Activated CD4-positive, alpha-beta memory T cell treated with anti-CD3 and anti-CD28 coated beads, Interleukin-2, amount 10 ng/mL, durations not matched to agents 7 days and 5 days (primary cell): ENCODE measurements at regions not wholly inside any gene's neighbourhood (a gene's known extent, or its start where the extent isn't known, plus 50 kb on each side); places are given as distances from the start of the nearest gene placed in this dataset.

Source experiments
- CTCF ChIA-PET: fragments of 350-600 bp; sonication (Branson Sonifier 250); formaldehyde crosslinking; loops from one replicate; lab custom pipeline; 2021; ENCODE audit warnings: antibody characterized with exemption, inconsistent platforms; lab: Charles Lee
- POLR2A ChIA-PET: fragments of 350-600 bp; sonication (Branson Sonifier 250); formaldehyde crosslinking; loops from one replicate; lab custom pipeline; 2021; ENCODE audit warnings: antibody characterized with exemption; lab: Charles Lee
- DNase-seq: peaks from one replicate; pipeline ENCODE4 v3.0.0-alpha.2; 2020
- H3K27ac Mint-ChIP-seq: one replicate; pipeline ENCODE4 v1.8.0; 2021; ENCODE audit warnings: mild to moderate bottlenecking, mixed read lengths
- H3K27me3 Mint-ChIP-seq: one replicate; pipeline ENCODE4 v1.8.0; 2021; ENCODE audit warnings: mixed read lengths
- H3K36me3 Mint-ChIP-seq: one replicate; pipeline ENCODE4 v1.8.0; 2021; ENCODE audit warnings: low read depth, mixed read lengths
- H3K4me1 Mint-ChIP-seq: one replicate; pipeline ENCODE4 v1.8.0; 2021; ENCODE audit warnings: mixed read lengths
- H3K4me3 Mint-ChIP-seq: one replicate; pipeline ENCODE4 v1.8.0; 2021; ENCODE audit warnings: mild to moderate bottlenecking, mixed read lengths
- H3K9me3 Mint-ChIP-seq: one replicate; pipeline ENCODE4 v1.8.0; 2021; ENCODE audit warnings: mixed read lengths

DNA sequence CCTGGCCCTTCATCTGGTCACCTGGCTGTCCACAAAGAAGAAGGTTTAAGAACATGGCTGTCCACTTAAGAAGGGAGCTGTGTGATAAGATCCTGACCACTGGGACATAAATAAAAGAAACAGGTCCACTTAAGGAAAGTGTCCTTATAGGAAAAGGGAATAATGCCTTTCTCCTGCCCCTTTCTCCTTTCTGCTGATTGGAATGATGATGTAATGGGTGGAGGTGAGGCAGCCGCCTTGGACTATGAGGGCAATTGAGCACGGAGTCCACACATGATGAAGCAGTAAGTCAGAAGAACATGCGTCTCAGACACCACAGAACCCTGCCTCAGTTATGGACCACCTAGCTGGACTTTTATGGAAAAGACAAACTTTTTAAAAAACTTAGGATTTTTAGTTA is 401.1 kb downstream of the SHANK2 start:
- no peak overlapping the region for H3K27ac Mint-ChIP-seq
- CTCF ChIA-PET, result no interaction called here
- POLR2A ChIA-PET, result no interaction called here
- DNase-seq, result no peak
- no peaks in the 10 kb centered on the region for H3K9me3 Mint-ChIP-seq
- H3K4me3 Mint-ChIP-seq, result no peak overlapping the region
- H3K27me3 Mint-ChIP-seq, result no peaks in the 10 kb centered on the region
- no peaks in the 10 kb centered on the region for H3K36me3 Mint-ChIP-seq
- H3K4me1 Mint-ChIP-seq, result no peaks in the 10 kb centered on the region

GRCh38 chr11:70851907-70852306 is 400.5 kb downstream of the SHANK2 start:
- no peaks in the 10 kb centered on the region for H3K27me3 Mint-ChIP-seq
- DNase-seq, result no peak
- ChIA-PET POLR2A (no interaction called here), CTCF (no interaction called here)
- no peak overlapping the region for H3K4me3 Mint-ChIP-seq
- H3K9me3 Mint-ChIP-seq, result no peaks in the 10 kb centered on the region
- H3K36me3 Mint-ChIP-seq, result no peaks in the 10 kb centered on the region
- no peaks in the 10 kb centered on the region for H3K4me1 Mint-ChIP-seq
- H3K27ac Mint-ChIP-seq, result no peak overlapping the region

GRCh38 chr11:70853068-70853769 is 399.2 kb downstream of the SHANK2 start:
- no peak overlapping the region for H3K4me3 Mint-ChIP-seq
- H3K27ac Mint-ChIP-seq, result no peak overlapping the region
- H3K36me3 Mint-ChIP-seq, result no peaks in the 10 kb centered on the region
- ChIA-PET POLR2A (no interaction called here), CTCF (no interaction called here)
- no peaks in the 10 kb centered on the region for H3K27me3 Mint-ChIP-seq
- H3K4me1 Mint-ChIP-seq, result no peaks in the 10 kb centered on the region
- DNase-seq, result no peak
- H3K9me3 Mint-ChIP-seq, result no peaks in the 10 kb centered on the region

DNA sequence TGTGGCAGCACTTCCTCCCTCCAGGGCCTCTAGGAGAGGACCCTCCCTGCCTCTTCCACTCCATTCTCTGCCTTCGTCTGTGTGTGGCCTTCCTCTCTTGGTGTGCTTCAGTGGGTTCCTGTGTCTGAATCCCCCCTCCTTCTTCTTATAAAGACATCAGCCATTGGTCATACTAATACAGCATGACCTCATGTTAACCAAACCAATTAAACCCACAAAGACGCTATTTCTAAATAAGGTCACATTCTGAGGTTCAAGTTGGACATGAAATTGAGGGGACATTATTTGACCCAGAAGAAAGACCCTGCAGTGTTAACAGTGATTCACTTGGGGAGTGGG is 398.6 kb downstream of the SHANK2 start:
- Mint-ChIP-seq H3K27me3 (no peaks in the 10 kb centered on the region), H3K4me1 (no peaks in the 10 kb centered on the region), H3K9me3 (no peaks in the 10 kb centered on the region), H3K36me3 (no peaks in the 10 kb centered on the region), H3K27ac (no peak overlapping the region), H3K4me3 (no peak overlapping the region)
- CTCF ChIA-PET, result no interaction called here
- POLR2A ChIA-PET, result no interaction called here
- no peak for DNase-seq

GRCh38 chr11:70854201-70854600 is 398.2 kb downstream of the SHANK2 start:
- Mint-ChIP-seq H3K9me3 (no peaks in the 10 kb centered on the region), H3K4me3 (no peak overlapping the region), H3K4me1 (no peaks in the 10 kb centered on the region), H3K27me3 (no peaks in the 10 kb centered on the region), H3K27ac (no peak overlapping the region), H3K36me3 (no peaks in the 10 kb centered on the region)
- no peak for DNase-seq
- ChIA-PET CTCF (no interaction called here), POLR2A (no interaction called here)

- no peaks in the 10 kb centered on the region for H3K4me1 Mint-ChIP-seq
These were observed 397.3 kb downstream of the SHANK2 start for GRCh38 chr11:70854901-70855556.

DNA sequence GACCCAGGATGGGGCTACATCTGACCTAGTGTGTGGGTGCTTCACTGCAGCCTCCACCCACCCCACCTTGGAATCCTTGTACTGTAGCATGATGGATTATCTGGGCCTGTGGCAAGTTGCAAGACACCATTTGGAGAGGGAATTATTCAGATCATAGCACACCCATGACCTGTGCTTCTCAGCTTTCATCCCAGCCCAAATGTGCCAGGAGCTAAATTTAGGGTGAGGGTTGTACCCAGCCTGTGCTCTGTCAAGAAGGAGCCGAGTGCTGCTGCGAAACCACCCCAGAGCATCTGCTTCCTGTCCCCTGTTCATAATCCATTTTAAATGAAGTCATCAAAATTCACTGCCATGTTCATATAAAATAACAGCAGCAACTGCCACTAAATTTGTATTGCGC is 394.5 kb downstream of the SHANK2 start:
- H3K27ac Mint-ChIP-seq, result no peak overlapping the region
- no peaks in the 10 kb centered on the region for H3K4me1 Mint-ChIP-seq
- H3K36me3 Mint-ChIP-seq, result no peaks in the 10 kb centered on the region
- H3K9me3 Mint-ChIP-seq, result no peaks in the 10 kb centered on the region
- ChIA-PET POLR2A (no interaction called here), CTCF (no interaction called here)
- DNase-seq, result no peak
- H3K27me3 Mint-ChIP-seq, result no peaks in the 10 kb centered on the region
- H3K4me3 Mint-ChIP-seq, result no peak overlapping the region

More at GRCh38 chr11:70854901-70855556, 397.3 kb downstream of the SHANK2 start:
- Mint-ChIP-seq H3K9me3 (no peaks in the 10 kb centered on the region), H3K27ac (no peak overlapping the region), H3K27me3 (no peaks in the 10 kb centered on the region), H3K4me3 (no peak overlapping the region), H3K36me3 (no peaks in the 10 kb centered on the region)
- POLR2A ChIA-PET, result no interaction called here
- CTCF ChIA-PET, result no interaction called here
- no peak for DNase-seq

DNA sequence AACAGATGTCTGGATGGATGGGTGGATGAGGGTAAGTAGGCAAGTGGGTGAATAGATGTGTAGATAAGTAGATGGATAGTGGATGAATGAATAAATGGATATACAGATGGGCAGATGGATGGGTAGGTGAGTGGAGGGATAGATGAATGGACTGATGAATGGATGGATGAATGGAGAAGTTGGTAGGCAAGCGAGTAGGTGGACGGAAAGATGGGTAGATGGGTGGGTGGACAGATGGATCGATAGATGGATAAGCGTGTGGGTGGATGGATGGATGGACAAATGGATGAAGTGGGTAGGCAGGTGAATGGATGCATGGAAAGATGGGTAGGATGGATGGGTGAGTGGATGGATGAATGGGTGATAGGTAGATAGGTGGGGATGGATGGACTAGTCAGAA is 393.2 kb downstream of the SHANK2 start:
- no peaks in the 10 kb centered on the region for H3K4me1 Mint-ChIP-seq
- H3K36me3 Mint-ChIP-seq, result no peaks in the 10 kb centered on the region
- ChIA-PET POLR2A (no interaction called here), CTCF (no interaction called here)
- no peaks in the 10 kb centered on the region for H3K9me3 Mint-ChIP-seq
- no peak for DNase-seq
- H3K27ac Mint-ChIP-seq, result no peak overlapping the region
- H3K4me3 Mint-ChIP-seq, result no peak overlapping the region
- H3K27me3 Mint-ChIP-seq, result no peaks in the 10 kb centered on the region

GRCh38 chr11:70860888-70861287 is 391.5 kb downstream of the SHANK2 start:
- Mint-ChIP-seq H3K4me1 (no peaks in the 10 kb centered on the region), H3K9me3 (no peaks in the 10 kb centered on the region), H3K27me3 (no peaks in the 10 kb centered on the region), H3K4me3 (no peak overlapping the region), H3K27ac (no peak overlapping the region), H3K36me3 (no peaks in the 10 kb centered on the region)
- no peak for DNase-seq
- ChIA-PET POLR2A (no interaction called here), CTCF (no interaction called here)

DNA sequence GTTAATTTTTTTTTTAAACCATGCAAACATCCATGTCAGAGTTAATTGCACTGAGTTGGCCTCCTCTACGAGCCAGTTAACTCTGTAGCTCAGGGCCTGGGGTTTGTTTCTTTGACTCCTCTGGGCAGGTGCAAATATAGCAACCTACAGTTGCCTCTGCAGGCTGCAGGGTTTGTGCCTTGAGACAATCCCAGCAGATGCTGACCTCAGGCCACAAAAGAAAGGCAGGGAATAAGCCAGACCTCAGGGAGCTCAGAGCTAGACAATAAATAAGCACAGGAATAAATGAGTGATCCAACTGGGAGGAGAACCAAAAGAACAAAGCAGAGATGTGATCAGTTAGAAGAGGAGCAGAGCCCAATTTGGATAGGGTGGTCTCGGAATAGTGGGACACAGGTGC is 390.8 kb downstream of the SHANK2 start:
- ChIA-PET CTCF (no interaction called here), POLR2A (no interaction called here)
- no peak for DNase-seq
- no peaks in the 10 kb centered on the region for H3K4me1 Mint-ChIP-seq
- H3K27ac Mint-ChIP-seq, result no peak overlapping the region
- H3K27me3 Mint-ChIP-seq, result no peaks in the 10 kb centered on the region
- H3K9me3 Mint-ChIP-seq, result no peaks in the 10 kb centered on the region
- no peak overlapping the region for H3K4me3 Mint-ChIP-seq
- no peaks in the 10 kb centered on the region for H3K36me3 Mint-ChIP-seq

DNA sequence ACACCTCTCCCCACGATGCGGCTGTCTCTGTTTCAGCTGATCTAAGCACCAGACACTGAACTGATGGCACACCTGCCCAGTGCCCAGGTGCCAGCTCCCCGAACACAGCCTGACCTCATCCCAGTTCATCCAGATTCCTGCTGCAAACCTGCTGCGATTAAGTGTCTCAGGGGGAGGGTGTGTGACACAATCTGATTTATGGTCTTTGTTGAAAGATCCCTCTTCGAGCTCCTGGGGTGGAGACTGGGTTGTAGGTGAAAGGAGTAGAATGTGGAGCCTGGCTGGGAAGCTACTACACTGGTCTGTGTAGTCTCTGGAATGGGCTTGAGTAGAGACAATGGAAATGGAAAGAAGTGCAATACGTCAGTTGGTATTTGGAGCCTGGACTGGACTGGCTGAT is 390.3 kb downstream of the SHANK2 start:
- Mint-ChIP-seq H3K4me3 (no peak overlapping the region), H3K9me3 (no peaks in the 10 kb centered on the region), H3K4me1 (no peaks in the 10 kb centered on the region), H3K27me3 (no peaks in the 10 kb centered on the region), H3K27ac (no peak overlapping the region), H3K36me3 (no peaks in the 10 kb centered on the region)
- no peak for DNase-seq
- CTCF ChIA-PET, result no interaction called here
- POLR2A ChIA-PET, result no interaction called here

DNA sequence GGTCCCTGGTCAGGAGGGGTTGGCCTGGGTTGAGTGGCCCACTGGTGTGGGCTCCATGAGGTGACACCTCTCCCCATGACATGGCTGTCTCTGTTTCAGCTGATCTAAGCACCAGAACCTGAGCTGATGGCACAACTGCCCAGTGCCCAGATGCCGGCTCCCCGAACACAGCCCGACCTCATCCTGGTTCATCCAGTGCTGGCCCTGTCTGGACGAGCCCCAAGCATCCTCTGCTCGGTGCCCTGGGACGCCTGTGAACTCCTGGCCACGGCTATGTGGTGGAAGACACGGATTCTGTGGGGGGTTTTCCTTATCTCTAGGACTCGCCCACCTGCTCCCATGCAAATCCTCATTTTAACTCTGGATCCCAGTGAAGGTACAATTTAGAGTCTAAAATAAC is 389.2 kb downstream of the SHANK2 start:
- H3K4me3 Mint-ChIP-seq, result no peak overlapping the region
- no peaks in the 10 kb centered on the region for H3K27me3 Mint-ChIP-seq
- ChIA-PET POLR2A (no interaction called here), CTCF (no interaction called here)
- no peaks in the 10 kb centered on the region for H3K36me3 Mint-ChIP-seq
- no peak for DNase-seq
- no peaks in the 10 kb centered on the region for H3K4me1 Mint-ChIP-seq
- no peak overlapping the region for H3K27ac Mint-ChIP-seq
- no peaks in the 10 kb centered on the region for H3K9me3 Mint-ChIP-seq

GRCh38 chr11:70863993-70864392 is 388.4 kb downstream of the SHANK2 start:
- H3K36me3 Mint-ChIP-seq, result no peaks in the 10 kb centered on the region
- no peak overlapping the region for H3K4me3 Mint-ChIP-seq
- no peaks in the 10 kb centered on the region for H3K9me3 Mint-ChIP-seq
- no peaks in the 10 kb centered on the region for H3K27me3 Mint-ChIP-seq
- CTCF ChIA-PET, result no interaction called here
- H3K27ac Mint-ChIP-seq, result no peak overlapping the region
- H3K4me1 Mint-ChIP-seq, result no peaks in the 10 kb centered on the region
- POLR2A ChIA-PET, result no interaction called here
- DNase-seq, result no peak

- Mint-ChIP-seq H3K4me3 (no peak overlapping the region), H3K27me3 (no peaks in the 10 kb centered on the region), H3K27ac (no peak overlapping the region), H3K36me3 (no peaks in the 10 kb centered on the region), H3K4me1 (no peaks in the 10 kb centered on the region), H3K9me3 (no peaks in the 10 kb centered on the region)
- ChIA-PET CTCF (no interaction called here), POLR2A (no interaction called here)
- no peak for DNase-seq
These were observed 387.0 kb downstream of the SHANK2 start for GRCh38 chr11:70865356-70865755.
